A549 (cell line): ENCODE measurements at regions not wholly inside any gene's neighbourhood (a gene's known extent, or its start where the extent isn't known, plus 50 kb on each side); places are given as distances from the start of the nearest gene placed in this dataset.

Source experiments
- ATAC-seq, 2 experiments: fragments of 200-7000 bp in 1 of 2; fragments of >200 bp in 1 of 2; cut with Nextera tagmentation in 1 of 2; cut with Tn5 transposase in 1 of 2; 3 replicates each; pipeline versions ENCODE4 v1.8.0 to v1.9.1; 2018 to 2020; ENCODE audit warnings: mild to moderate bottlenecking in 1 of 2, moderate library complexity in 1 of 2
- CTCF ChIA-PET: fragments of 300-600 bp; sonication (Branson Sonifier 250); formaldehyde crosslinking; extraction: SDS; loops from one replicate; lab custom pipeline; 2021; ENCODE audit warnings: antibody characterized with exemption, inconsistent platforms; lab: Yijun Ruan, JAX
- POLR2A ChIA-PET: fragments of 350-600 bp; formaldehyde crosslinking; extraction: SDS; loops from one replicate; lab custom pipeline; 2021; ENCODE audit warnings: antibody characterized with exemption, inconsistent platforms; lab: Yijun Ruan, JAX
- DNase-seq, 2 experiments: peaks; one replicate each; pipeline versions ENCODE4 v3.0.0 to v3.0.0-alpha.2; 2011 to 2016; ENCODE audit warnings: low read depth in 1 of 2, low spot score in 1 of 2
- FAIRE-seq: peaks from 2 replicates; lab custom pipeline; 2011; peaks lifted over from hg19 to GRCh38; lab: Jason Lieb, UNC
- H3K27ac ChIP-seq, 2 experiments: fragments of >200 bp; sonication (Bioruptor Twin); formaldehyde crosslinking; 3 replicates each; pipeline ENCODE4 v1.5.1; 2016 to 2017
- H3K4me1 ChIP-seq: fragments of >200 bp; sonication (Bioruptor Twin); formaldehyde crosslinking; 3 replicates; pipeline ENCODE4 v1.6.1; 2016
- H3K4me2 ChIP-seq: fragments of >200 bp; sonication (Bioruptor Twin); formaldehyde crosslinking; 3 replicates; pipeline ENCODE4 v1.6.1; 2016
- H3K4me3 ChIP-seq: fragments of >200 bp; sonication (Bioruptor Twin); formaldehyde crosslinking; 3 replicates; pipeline ENCODE4 v1.5.1; 2016
- H3K9me3 ChIP-seq: fragments of >200 bp; sonication (Bioruptor Twin); formaldehyde crosslinking; 3 replicates; pipeline ENCODE4 v1.6.1; 2016
- CBX8 ChIP-seq: fragments of 200-600 bp; sonication (generic); IDR thresholded peaks from 2 replicates; pipeline ENCODE4 v1.6.1; 2016
- CHD4 ChIP-seq: fragments of 200-600 bp; sonication (generic); IDR thresholded peaks from 2 replicates; pipeline ENCODE4 v1.6.1; 2016; ENCODE audit warnings: antibody characterized with exemption, mild to moderate bottlenecking, borderline replicate concordance
- EP300 ChIP-seq, 2 experiments: fragments of >200 bp; sonication (Bioruptor Twin); formaldehyde crosslinking; IDR thresholded peaks; 2 replicates in 1 of 2; 3 replicates in 1 of 2; pipeline ENCODE4 v1.6.1; 2016 to 2017
- HDAC2 ChIP-seq: fragments of 200-600 bp; sonication (generic); IDR thresholded peaks from 2 replicates; pipeline ENCODE4 v1.6.1; 2016
- HEYL ChIP-seq: fragments of 250-450 bp; sonication (Bioruptor Pico); IDR thresholded peaks from 2 replicates; pipeline ENCODE4 v1.8.0; 2021; ENCODE audit warnings: mild to moderate bottlenecking, moderate library complexity
- HOXB5 ChIP-seq: fragments of 250-450 bp; sonication (Bioruptor Pico); IDR thresholded peaks from 2 replicates; pipeline ENCODE4 v1.5.0; 2020; ENCODE audit warnings: mild to moderate bottlenecking, moderate library complexity
- JUN ChIP-seq, 2 experiments: fragments of >200 bp; sonication (Bioruptor Twin); formaldehyde crosslinking; IDR thresholded peaks; 2 replicates in 1 of 2; 3 replicates in 1 of 2; pipeline ENCODE4 v1.6.1; 2016 to 2017
- MYC ChIP-seq: IDR thresholded peaks from 2 replicates; pipeline ENCODE4 v1.6.1; 2012; ENCODE audit warnings: mild to moderate bottlenecking, inconsistent platforms, low read length, improper control_type of control experiment, borderline replicate concordance
- NR3C1 ChIP-seq: fragments of >200 bp; sonication (Bioruptor Twin); formaldehyde crosslinking; IDR thresholded peaks from 3 replicates; pipeline ENCODE4 v1.6.1; 2017
- PHF8 ChIP-seq: fragments of 200-600 bp; sonication (generic); IDR thresholded peaks from 2 replicates; pipeline ENCODE4 v1.6.1; 2016; ENCODE audit warnings: low read depth, mild to moderate bottlenecking, antibody characterized with exemption, moderate library complexity, borderline replicate concordance
- RFX5 ChIP-seq: fragments of 450-650 bp; IDR thresholded peaks from 2 replicates; pipeline ENCODE4 v1.7.1; 2014; ENCODE audit warnings: antibody characterized with exemption, mild to moderate bottlenecking, moderate library complexity
- ZFP36 ChIP-seq: fragments of 450-650 bp; IDR thresholded peaks from 2 replicates; pipeline ENCODE4 v1.6.1; 2014; ENCODE audit warnings: borderline replicate concordance; ENCODE audit not compliant: partially characterized antibody
- WGBS: methylation state at CpG from one replicate; pipeline ENCODE4 v1.1.6; 2017; ENCODE audit errors: missing lambda C conversion rate; 5-methylcytosine and 5-hydroxymethylcytosine counted together
- TF ChIP-seq, protein P1 (sequence below): IDR thresholded peaks from 2 replicates; pipeline ENCODE4 v1.6.1; 2012
- TF ChIP-seq, protein P2 (sequence below): fragments of 200-600 bp; sonication (generic); IDR thresholded peaks from 2 replicates; pipeline ENCODE4 v1.6.1; 2016; ENCODE audit warnings: antibody characterized with exemption, mild to moderate bottlenecking, moderate library complexity
- TF ChIP-seq, protein P3 (sequence below): fragments of >200 bp; sonication (Bioruptor Twin); formaldehyde crosslinking; IDR thresholded peaks from 3 replicates; pipeline ENCODE4 v1.6.1; 2016
- TF ChIP-seq, protein P4 (sequence below): IDR thresholded peaks from 2 replicates; pipeline ENCODE4 v1.6.1; 2012

DNA sequence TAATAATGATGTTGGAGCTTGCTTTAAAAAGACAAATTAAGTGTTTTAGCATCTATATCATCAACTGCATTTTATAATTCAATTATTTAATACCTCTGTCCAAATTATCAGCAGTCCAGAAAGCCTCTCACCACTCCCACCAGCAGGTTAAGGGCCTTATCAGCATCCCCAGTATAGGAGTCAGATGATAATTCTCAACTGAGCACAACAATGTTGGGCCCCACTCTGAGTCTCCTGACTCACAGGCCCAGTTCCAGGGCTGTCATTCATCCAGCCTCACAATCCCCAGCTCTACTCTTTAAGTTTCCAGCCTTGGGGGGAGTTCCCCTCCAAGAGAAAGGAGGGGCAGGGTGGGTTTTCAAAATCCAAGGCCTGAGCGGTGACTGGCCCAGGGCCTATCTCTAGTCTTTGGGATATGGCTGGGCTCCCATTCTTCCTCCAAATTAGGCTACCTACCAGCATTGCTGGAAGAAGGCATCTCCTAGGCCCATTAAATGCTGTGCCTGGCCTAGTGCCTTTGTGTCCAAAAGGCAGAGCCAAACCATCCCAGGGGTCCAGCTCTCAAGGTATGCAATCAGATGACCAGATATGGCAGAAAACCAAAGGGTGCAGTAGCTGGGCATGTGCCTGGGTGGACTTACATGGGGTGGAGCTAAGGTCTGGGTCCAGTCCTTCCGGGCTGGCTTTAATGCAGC, 134.1 kb downstream of the GLUL start:
- CTCF ChIA-PET, result interaction anchor here (0.8 to 1.3 kb wide), 2 partner anchors 9 to 115 kb away, joined by 3 to 5 read pairs; no protein-coding TSS in a partner anchor
- Histone ChIP-seq H3K4me3 (no peak overlapping the region), H3K9me3 (no peaks in the 10 kb centered on the region), H3K27ac (no peak overlapping the region), H3K4me1 (no peaks in the 10 kb centered on the region)
- FAIRE-seq, result no peak
- no peak for TF ChIP-seq NR3C1
- no peak for TF ChIP-seq CHD4
- no peak for TF ChIP-seq PHF8
- TF ChIP-seq, all 56 proteins: peak for 0
- WGBS, result 53% methylated on average over 2 of the region's 2 CpGs
- POLR2A ChIA-PET, result no interaction called here
- DNase-seq (no peak), ATAC-seq (no peak)
- no peak overlapping the region for H3K4me2 ChIP-seq

DNA sequence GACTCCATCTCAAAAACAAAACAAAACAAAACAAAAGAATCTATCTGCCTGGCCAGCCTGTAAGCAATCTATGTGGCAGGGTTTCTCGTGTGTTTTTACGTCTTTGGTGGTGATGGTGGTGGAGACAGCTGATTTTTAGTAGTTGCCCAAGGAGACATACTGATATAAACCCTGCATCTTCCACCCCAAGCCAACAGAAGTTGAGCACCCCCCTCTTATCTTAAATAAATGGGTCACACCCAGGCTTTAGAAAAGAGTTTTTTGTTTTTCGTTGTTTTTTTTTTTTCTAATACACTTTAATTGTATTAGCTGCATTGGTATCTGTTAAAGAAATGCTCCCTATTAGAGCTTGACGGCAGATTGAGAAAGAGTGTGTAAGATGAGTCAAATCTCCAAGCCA, 134.7 kb downstream of the GLUL start:
- WGBS, result 67% methylated on average over 4 of the region's 4 CpGs
- Histone ChIP-seq H3K27ac (no peak overlapping the region), H3K9me3 (no peaks in the 10 kb centered on the region), H3K4me3 (no peak overlapping the region), H3K4me1 (no peaks in the 10 kb centered on the region), H3K4me2 (no peak overlapping the region)
- no peak for ATAC-seq
- ChIA-PET CTCF (interaction anchor here (0.8 to 1.6 kb wide), 2 partner anchors 9 to 172 kb away, joined by 3 to 5 read pairs; no protein-coding TSS in a partner anchor), POLR2A (no interaction called here)
- TF ChIP-seq ZFP36 (no peak), MYC (no peak), JUN (IDR thresholded peaks at IDR 0.05) (no peak), HEYL (no peak), RFX5 (no peak), HOXB5 (CRISPR knock-in tag) (no peak), CBX8 (no peak)
- TF ChIP-seq, protein P1, sequence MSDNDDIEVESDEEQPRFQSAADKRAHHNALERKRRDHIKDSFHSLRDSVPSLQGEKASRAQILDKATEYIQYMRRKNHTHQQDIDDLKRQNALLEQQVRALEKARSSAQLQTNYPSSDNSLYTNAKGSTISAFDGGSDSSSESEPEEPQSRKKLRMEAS, result no peak
- FAIRE-seq, result no peak
- DNase-seq, result no peak

DNA sequence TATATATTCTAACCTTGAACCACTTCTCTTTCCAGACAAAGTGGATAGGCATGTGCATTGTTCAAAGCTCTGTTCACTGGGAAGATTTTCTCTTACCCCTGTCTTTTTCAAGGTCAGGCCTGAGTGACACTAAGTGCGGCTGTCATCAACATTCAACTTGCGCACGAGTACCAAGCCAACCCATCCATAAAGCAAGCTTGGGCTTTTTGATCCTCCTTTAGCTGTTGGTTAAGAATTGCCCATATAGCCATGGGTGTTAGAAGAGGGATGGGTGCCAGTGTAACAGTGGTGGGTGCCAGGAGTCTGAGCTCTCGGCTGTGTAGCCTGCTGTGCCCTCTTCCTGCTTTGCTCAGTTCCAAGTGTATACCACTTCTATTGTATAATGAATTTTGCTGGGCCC, 136.1 kb downstream of the GLUL start:
- DNase-seq, result no peak
- CTCF ChIA-PET, result interaction anchor here (0.7 to 1.6 kb wide), 2 partner anchors 112 to 170 kb away, joined by 3 to 5 read pairs; no protein-coding TSS in a partner anchor
- POLR2A ChIA-PET, result no interaction called here
- 86% methylated on average over 4 of the region's 4 CpGs for WGBS
- TF ChIP-seq, protein P2, sequence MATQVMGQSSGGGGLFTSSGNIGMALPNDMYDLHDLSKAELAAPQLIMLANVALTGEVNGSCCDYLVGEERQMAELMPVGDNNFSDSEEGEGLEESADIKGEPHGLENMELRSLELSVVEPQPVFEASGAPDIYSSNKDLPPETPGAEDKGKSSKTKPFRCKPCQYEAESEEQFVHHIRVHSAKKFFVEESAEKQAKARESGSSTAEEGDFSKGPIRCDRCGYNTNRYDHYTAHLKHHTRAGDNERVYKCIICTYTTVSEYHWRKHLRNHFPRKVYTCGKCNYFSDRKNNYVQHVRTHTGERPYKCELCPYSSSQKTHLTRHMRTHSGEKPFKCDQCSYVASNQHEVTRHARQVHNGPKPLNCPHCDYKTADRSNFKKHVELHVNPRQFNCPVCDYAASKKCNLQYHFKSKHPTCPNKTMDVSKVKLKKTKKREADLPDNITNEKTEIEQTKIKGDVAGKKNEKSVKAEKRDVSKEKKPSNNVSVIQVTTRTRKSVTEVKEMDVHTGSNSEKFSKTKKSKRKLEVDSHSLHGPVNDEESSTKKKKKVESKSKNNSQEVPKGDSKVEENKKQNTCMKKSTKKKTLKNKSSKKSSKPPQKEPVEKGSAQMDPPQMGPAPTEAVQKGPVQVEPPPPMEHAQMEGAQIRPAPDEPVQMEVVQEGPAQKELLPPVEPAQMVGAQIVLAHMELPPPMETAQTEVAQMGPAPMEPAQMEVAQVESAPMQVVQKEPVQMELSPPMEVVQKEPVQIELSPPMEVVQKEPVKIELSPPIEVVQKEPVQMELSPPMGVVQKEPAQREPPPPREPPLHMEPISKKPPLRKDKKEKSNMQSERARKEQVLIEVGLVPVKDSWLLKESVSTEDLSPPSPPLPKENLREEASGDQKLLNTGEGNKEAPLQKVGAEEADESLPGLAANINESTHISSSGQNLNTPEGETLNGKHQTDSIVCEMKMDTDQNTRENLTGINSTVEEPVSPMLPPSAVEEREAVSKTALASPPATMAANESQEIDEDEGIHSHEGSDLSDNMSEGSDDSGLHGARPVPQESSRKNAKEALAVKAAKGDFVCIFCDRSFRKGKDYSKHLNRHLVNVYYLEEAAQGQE, result no peak
- no peak for TF ChIP-seq HDAC2
- no peak for TF ChIP-seq EP300 (IDR thresholded peaks at IDR 0.05)
- TF ChIP-seq, protein P3, sequence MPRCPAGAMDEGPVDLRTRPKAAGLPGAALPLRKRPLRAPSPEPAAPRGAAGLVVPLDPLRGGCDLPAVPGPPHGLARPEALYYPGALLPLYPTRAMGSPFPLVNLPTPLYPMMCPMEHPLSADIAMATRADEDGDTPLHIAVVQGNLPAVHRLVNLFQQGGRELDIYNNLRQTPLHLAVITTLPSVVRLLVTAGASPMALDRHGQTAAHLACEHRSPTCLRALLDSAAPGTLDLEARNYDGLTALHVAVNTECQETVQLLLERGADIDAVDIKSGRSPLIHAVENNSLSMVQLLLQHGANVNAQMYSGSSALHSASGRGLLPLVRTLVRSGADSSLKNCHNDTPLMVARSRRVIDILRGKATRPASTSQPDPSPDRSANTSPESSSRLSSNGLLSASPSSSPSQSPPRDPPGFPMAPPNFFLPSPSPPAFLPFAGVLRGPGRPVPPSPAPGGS, result no peak
- TF ChIP-seq, protein P4, sequence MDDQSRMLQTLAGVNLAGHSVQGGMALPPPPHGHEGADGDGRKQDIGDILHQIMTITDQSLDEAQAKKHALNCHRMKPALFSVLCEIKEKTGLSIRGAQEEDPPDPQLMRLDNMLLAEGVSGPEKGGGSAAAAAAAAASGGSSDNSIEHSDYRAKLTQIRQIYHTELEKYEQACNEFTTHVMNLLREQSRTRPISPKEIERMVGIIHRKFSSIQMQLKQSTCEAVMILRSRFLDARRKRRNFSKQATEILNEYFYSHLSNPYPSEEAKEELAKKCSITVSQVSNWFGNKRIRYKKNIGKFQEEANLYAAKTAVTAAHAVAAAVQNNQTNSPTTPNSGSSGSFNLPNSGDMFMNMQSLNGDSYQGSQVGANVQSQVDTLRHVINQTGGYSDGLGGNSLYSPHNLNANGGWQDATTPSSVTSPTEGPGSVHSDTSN, result no peak
- no peaks in the 10 kb centered on the region for H3K9me3 ChIP-seq
- FAIRE-seq, result no peak
- no peak for ATAC-seq
- no peak overlapping the region for H3K4me3 ChIP-seq
- no peak overlapping the region for H3K4me2 ChIP-seq
- H3K4me1 ChIP-seq, result no peaks in the 10 kb centered on the region
- H3K27ac ChIP-seq, result no peak overlapping the region
